Vagina (tissue), 2 donors: ENCODE measurements at regions not wholly inside any gene's neighbourhood (a gene's known extent, or its start where the extent isn't known, plus 50 kb on each side); places are given as distances from the start of the nearest gene placed in this dataset.

Experiments
- POLR2A ChIP-seq, 2 donors: fragments of 450-650 bp; IDR thresholded peaks; one replicate each; pipeline ENCODE4 v1.6.1; 2017; ENCODE audit warnings: antibody characterized with exemption in 2 of 2, mild to moderate bottlenecking in 2 of 2, moderate library complexity in 2 of 2
- POLR2AphosphoS5 ChIP-seq, 2 donors: sonication (generic); formaldehyde crosslinking; IDR thresholded peaks; one replicate each; pipeline ENCODE4 v1.9.0; 2017; ENCODE audit warnings: antibody characterized with exemption in 2 of 2, mild to moderate bottlenecking in 2 of 2, low read depth in 1 of 2; ENCODE audit not compliant: insufficient read depth in 1 of 2
- TF ChIP-seq, protein P1 (sequence below), 3 experiments: fragments of 450-650 bp in 2 of 3; fragments of 200-600 bp in 1 of 3; sonication (generic) in 1 of 3; IDR thresholded peaks; one replicate each; pipeline ENCODE4 v1.5.1; 2017 to 2019; ENCODE audit warnings: antibody characterized with exemption in 3 of 3, mild to moderate bottlenecking in 2 of 3, moderate library complexity in 2 of 3

DNA sequence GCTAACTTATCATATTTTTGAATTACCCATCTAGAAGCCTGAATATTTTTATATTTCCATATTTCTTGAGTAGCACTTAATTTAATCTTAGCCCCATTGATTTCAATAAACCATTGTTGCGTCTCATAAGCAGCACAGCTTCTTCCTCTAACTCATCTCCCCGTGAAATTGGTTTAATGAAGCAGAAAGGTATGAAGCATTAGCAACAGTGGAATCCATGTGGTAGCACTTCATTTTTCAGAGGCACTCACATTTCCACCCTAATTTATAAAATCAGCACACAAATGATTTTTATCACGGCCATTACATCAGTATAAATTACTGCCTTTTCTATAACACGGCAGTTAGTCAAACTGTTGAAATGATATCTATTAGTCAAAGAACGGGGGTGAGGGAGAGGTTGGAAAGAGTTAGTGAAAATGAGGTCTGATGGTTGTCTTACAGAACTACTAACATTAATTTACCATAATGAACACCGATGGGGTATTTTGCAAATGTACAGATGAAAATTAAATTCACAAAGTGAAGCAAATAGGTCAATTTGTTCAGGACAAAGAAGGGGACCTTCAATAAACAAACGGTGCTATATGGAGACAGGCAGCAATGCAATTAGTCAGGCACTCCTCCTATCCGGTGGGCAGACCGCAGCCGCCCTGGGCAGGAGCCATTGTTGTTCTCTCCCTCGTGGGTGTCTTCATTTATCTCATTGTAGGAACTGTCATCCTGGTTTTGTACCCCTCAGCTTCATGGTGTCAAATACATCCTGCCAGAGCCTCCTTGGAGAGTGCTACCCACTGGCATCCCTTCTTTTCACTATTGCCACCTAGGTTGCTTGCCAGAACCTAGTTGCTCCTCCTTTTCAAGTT is 205.7 kb downstream of the SOX3 start:
- TF ChIP-seq, protein P1, sequence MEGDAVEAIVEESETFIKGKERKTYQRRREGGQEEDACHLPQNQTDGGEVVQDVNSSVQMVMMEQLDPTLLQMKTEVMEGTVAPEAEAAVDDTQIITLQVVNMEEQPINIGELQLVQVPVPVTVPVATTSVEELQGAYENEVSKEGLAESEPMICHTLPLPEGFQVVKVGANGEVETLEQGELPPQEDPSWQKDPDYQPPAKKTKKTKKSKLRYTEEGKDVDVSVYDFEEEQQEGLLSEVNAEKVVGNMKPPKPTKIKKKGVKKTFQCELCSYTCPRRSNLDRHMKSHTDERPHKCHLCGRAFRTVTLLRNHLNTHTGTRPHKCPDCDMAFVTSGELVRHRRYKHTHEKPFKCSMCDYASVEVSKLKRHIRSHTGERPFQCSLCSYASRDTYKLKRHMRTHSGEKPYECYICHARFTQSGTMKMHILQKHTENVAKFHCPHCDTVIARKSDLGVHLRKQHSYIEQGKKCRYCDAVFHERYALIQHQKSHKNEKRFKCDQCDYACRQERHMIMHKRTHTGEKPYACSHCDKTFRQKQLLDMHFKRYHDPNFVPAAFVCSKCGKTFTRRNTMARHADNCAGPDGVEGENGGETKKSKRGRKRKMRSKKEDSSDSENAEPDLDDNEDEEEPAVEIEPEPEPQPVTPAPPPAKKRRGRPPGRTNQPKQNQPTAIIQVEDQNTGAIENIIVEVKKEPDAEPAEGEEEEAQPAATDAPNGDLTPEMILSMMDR (IDR thresholded peaks at IDR 0.05), result no peak
- TF ChIP-seq POLR2A (IDR thresholded peaks at IDR 0.05) (no peak), POLR2AphosphoS5 (IDR thresholded peaks at IDR 0.05; ENCODE audit: insufficient read depth in 1 of 2, low read depth in 1 of 2) (no peak)
